HEK293 (cell line): ENCODE measurements at regions not wholly inside any gene's neighbourhood (a gene's known extent, or its start where the extent isn't known, plus 50 kb on each side); places are given as distances from the start of the nearest gene placed in this dataset.

ENCODE experiments used
- CTCF ChIA-PET: fragments of 350-600 bp; formaldehyde crosslinking; extraction: SDS; loops from one replicate; lab custom pipeline; 2021; ENCODE audit warnings: antibody characterized with exemption; lab: Yijun Ruan, JAX
- POLR2A ChIA-PET: fragments of 300-600 bp; formaldehyde crosslinking; extraction: SDS; loops from one replicate; lab custom pipeline; 2020; ENCODE audit warnings: antibody characterized with exemption, inconsistent platforms; lab: Yijun Ruan, JAX
- H3K27ac ChIP-seq: fragments of 200-500 bp; sonication (Bioruptor generic); 2 replicates; pipeline ENCODE4 v1.5.1; 2014; ENCODE audit warnings: low read depth, low read length, control low read depth, inconsistent platforms; ENCODE audit errors: extremely low read depth
- H3K36me3 ChIP-seq, 2 experiments: fragments of 200-500 bp in 1 of 2; sonication (Bioruptor generic) in 1 of 2; 1 replicate in 1 of 2; 2 replicates in 1 of 2; pipeline ENCODE4 v1.5.1; 2014 to 2017; ENCODE audit warnings: inconsistent platforms in 2 of 2, low read length in 2 of 2; ENCODE audit not compliant: control insufficient read depth in 2 of 2, insufficient read depth in 1 of 2
- H3K4me1 ChIP-seq: fragments of 200-500 bp; sonication (Bioruptor generic); 2 replicates; pipeline ENCODE4 v1.5.1; 2014; ENCODE audit warnings: mild to moderate bottlenecking, low read length, inconsistent platforms; ENCODE audit not compliant: control insufficient read depth, insufficient read depth
- H3K4me3 ChIP-seq: 2 replicates; pipeline ENCODE4 v1.5.1; 2011; ENCODE audit warnings: low read depth, mild to moderate bottlenecking, control low read depth, low read length, moderate library complexity
- H3K9me3 ChIP-seq: fragments of 200-500 bp; sonication (Bioruptor generic); 2 replicates; pipeline ENCODE4 v1.5.1; 2014; ENCODE audit warnings: low read depth, low read length, inconsistent platforms; ENCODE audit not compliant: control insufficient read depth, insufficient read depth
- GLI2 ChIP-seq: fragments of 450-650 bp; formaldehyde crosslinking; IDR thresholded peaks from 2 replicates; pipeline ENCODE4; 2017; ENCODE audit warnings: missing biosample characterization, missing genetic modification characterization, low read depth, borderline replicate concordance
- INSM2 ChIP-seq: fragments of 450-650 bp; formaldehyde crosslinking; IDR thresholded peaks from 2 replicates; pipeline ENCODE4 v1.5.1; 2016; ENCODE audit warnings: missing biosample characterization, missing genetic modification characterization
- PRDM4 ChIP-seq: fragments of 450-650 bp; formaldehyde crosslinking; IDR thresholded peaks from 2 replicates; pipeline ENCODE4 v1.5.1; 2017; ENCODE audit warnings: missing biosample characterization, missing genetic modification characterization
- SETDB1 ChIP-seq: IDR thresholded peaks from one replicate; pipeline ENCODE4 v1.6.1; 2017; ENCODE audit warnings: mild to moderate bottlenecking, low read length, moderate library complexity, mixed read lengths; ENCODE audit not compliant: insufficient read length
- TRIM28 ChIP-seq: IDR thresholded peaks from 2 replicates; pipeline ENCODE4 v1.6.1; 2011; ENCODE audit warnings: low read length, control low read depth, borderline replicate concordance
- ZBTB21 ChIP-seq: fragments of 450-650 bp; formaldehyde crosslinking; IDR thresholded peaks from 2 replicates; pipeline ENCODE4 v1.5.1; 2017; ENCODE audit warnings: missing biosample characterization, missing genetic modification characterization
- ZFP37 ChIP-seq: fragments of 450-650 bp; formaldehyde crosslinking; IDR thresholded peaks from 2 replicates; pipeline ENCODE4 v1.5.1; 2016; ENCODE audit warnings: missing biosample characterization, missing genetic modification characterization
- ZFP69B ChIP-seq: fragments of 450-650 bp; formaldehyde crosslinking; IDR thresholded peaks from 2 replicates; pipeline ENCODE4 v1.5.1; 2016; ENCODE audit warnings: missing biosample characterization, missing genetic modification characterization
- ZNF140 ChIP-seq: fragments of 450-650 bp; formaldehyde crosslinking; IDR thresholded peaks from 2 replicates; pipeline ENCODE4 v1.5.1; 2016; ENCODE audit warnings: missing biosample characterization, missing genetic modification characterization
- ZNF155 ChIP-seq: fragments of 450-650 bp; formaldehyde crosslinking; IDR thresholded peaks from 2 replicates; pipeline ENCODE4 v1.5.1; 2016; ENCODE audit warnings: missing biosample characterization, missing genetic modification characterization
- ZNF16 ChIP-seq: fragments of 450-650 bp; formaldehyde crosslinking; IDR thresholded peaks from 2 replicates; pipeline ENCODE4 v1.5.1; 2016; ENCODE audit warnings: low read depth, missing biosample characterization, missing genetic modification characterization
- ZNF266 ChIP-seq: fragments of 450-650 bp; formaldehyde crosslinking; IDR thresholded peaks from 2 replicates; pipeline ENCODE4 v1.5.1; 2016; ENCODE audit warnings: missing biosample characterization, missing genetic modification characterization, low read depth
- ZNF433 ChIP-seq: fragments of 450-650 bp; formaldehyde crosslinking; IDR thresholded peaks from 2 replicates; pipeline ENCODE4 v1.5.1; 2016; ENCODE audit warnings: missing biosample characterization, missing genetic modification characterization, low read depth
- ZNF530 ChIP-seq: fragments of 450-650 bp; formaldehyde crosslinking; IDR thresholded peaks from 2 replicates; pipeline ENCODE4 v1.5.1; 2016; ENCODE audit warnings: low read depth, missing biosample characterization, missing genetic modification characterization
- ZNF561 ChIP-seq: fragments of 450-650 bp; IDR thresholded peaks from 2 replicates; pipeline ENCODE4 v1.5.1; 2018; ENCODE audit warnings: missing biosample characterization, missing genetic modification characterization, borderline replicate concordance
- ZNF571 ChIP-seq: fragments of 450-650 bp; formaldehyde crosslinking; IDR thresholded peaks from 2 replicates; pipeline ENCODE4 v1.5.0; 2017; ENCODE audit warnings: missing biosample characterization, missing genetic modification characterization
- ZNF623 ChIP-seq: fragments of 450-650 bp; formaldehyde crosslinking; IDR thresholded peaks from 2 replicates; pipeline ENCODE4 v1.5.1; 2016; ENCODE audit warnings: missing biosample characterization, missing genetic modification characterization
- ZNF654 ChIP-seq: fragments of 450-650 bp; formaldehyde crosslinking; IDR thresholded peaks from 2 replicates; pipeline ENCODE4 v1.5.1; 2016; ENCODE audit warnings: low read depth, missing biosample characterization, missing genetic modification characterization
- ZNF658 ChIP-seq: fragments of 450-650 bp; formaldehyde crosslinking; IDR thresholded peaks from 2 replicates; pipeline ENCODE4; 2016; ENCODE audit warnings: missing biosample characterization, missing genetic modification characterization
- ZNF670 ChIP-seq: fragments of 450-650 bp; formaldehyde crosslinking; IDR thresholded peaks from 2 replicates; pipeline ENCODE4 v1.5.1; 2016; ENCODE audit warnings: missing biosample characterization, missing genetic modification characterization, low read depth
- ZNF677 ChIP-seq: fragments of 450-650 bp; IDR thresholded peaks from 2 replicates; pipeline ENCODE4 v1.5.0; 2018; ENCODE audit warnings: missing biosample characterization, mild to moderate bottlenecking, missing genetic modification characterization, moderate library complexity
- TF ChIP-seq, protein P1 (sequence below): fragments of 450-650 bp; formaldehyde crosslinking; IDR thresholded peaks from 2 replicates; pipeline ENCODE4 v1.5.1; 2016; ENCODE audit warnings: missing biosample characterization, missing genetic modification characterization
- TF ChIP-seq, protein P2 (sequence below): fragments of 450-650 bp; formaldehyde crosslinking; IDR thresholded peaks from 2 replicates; pipeline ENCODE4 v1.5.1; 2017; ENCODE audit warnings: missing biosample characterization, mild to moderate bottlenecking, missing genetic modification characterization, moderate library complexity
- TF ChIP-seq, protein P3 (sequence below): fragments of 450-650 bp; formaldehyde crosslinking; conservative IDR thresholded peaks from 2 replicates; pipeline ENCODE4 v1.5.1; 2016; ENCODE audit warnings: low read depth, missing biosample characterization, missing genetic modification characterization

GRCh38 chr1:194071205-194071604 lies 884.8 kb upstream of the B3GALT2 start:
- Histone ChIP-seq H3K9me3 (no peaks in the 10 kb centered on the region), H3K27ac (no peak overlapping the region), H3K4me1 (no peaks in the 10 kb centered on the region), H3K36me3 (no peaks in the 10 kb centered on the region), H3K4me3 (no peak overlapping the region)
- CTCF ChIA-PET: interaction anchor here (0.7 kb wide), 1 partner anchor 698 kb away, joined by 3 read pairs; no protein-coding TSS in a partner anchor
- TF ChIP-seq ZNF623 (tag by site-specific recombination): no peak
- no peak for TF ChIP-seq ZFP37 (tag by site-specific recombination)
- TF ChIP-seq, protein P1, sequence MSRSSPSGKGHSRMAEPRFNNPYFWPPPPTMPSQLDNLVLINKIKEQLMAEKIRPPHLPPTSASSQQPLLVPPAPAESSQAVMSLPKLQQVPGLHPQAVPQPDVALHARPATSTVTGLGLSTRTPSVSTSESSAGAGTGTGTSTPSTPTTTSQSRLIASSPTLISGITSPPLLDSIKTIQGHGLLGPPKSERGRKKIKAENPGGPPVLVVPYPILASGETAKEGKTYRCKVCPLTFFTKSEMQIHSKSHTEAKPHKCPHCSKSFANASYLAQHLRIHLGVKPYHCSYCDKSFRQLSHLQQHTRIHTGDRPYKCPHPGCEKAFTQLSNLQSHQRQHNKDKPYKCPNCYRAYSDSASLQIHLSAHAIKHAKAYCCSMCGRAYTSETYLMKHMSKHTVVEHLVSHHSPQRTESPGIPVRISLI: no peak
- TF ChIP-seq ZNF433 (tag by site-specific recombination): no peak
- TF ChIP-seq ZNF266 (tag by site-specific recombination): no peak
- no peak for TF ChIP-seq ZNF140 (tag by site-specific recombination)
- TF ChIP-seq, protein P2, sequence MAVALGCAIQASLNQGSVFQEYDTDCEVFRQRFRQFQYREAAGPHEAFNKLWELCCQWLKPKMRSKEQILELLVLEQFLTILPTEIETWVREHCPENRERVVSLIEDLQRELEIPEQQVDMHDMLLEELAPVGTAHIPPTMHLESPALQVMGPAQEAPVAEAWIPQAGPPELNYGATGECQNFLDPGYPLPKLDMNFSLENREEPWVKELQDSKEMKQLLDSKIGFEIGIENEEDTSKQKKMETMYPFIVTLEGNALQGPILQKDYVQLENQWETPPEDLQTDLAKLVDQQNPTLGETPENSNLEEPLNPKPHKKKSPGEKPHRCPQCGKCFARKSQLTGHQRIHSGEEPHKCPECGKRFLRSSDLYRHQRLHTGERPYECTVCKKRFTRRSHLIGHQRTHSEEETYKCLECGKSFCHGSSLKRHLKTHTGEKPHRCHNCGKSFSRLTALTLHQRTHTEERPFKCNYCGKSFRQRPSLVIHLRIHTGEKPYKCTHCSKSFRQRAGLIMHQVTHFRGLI: no peak
- no peak for TF ChIP-seq PRDM4 (tag by site-specific recombination)
- TF ChIP-seq ZFP69B (tag by site-specific recombination): no peak
- no peak for TF ChIP-seq GLI2
- no peak for TF ChIP-seq TRIM28
- no peak for TF ChIP-seq ZBTB21 (tag by site-specific recombination)
- TF ChIP-seq, all 188 proteins: peak for 0
- POLR2A ChIA-PET: no interaction called here

DNA sequence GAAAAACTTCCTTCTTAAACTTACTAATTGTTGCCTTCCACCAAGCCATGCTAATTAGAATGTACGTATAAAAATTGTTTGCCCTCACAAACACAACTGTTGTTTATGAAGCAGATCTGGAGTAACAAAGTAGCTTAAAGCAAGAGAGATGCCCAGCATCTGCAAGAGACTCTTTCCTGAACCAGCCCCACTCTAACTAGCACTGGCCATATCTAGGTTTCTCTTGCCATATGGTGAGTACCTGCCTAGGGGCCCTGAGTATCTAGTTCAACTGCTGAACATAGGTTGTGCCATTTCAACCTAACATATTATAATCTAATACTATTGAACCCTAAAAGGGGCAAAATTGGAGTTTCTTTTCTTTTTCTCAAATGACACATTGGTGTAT lies 883.4 kb upstream of the B3GALT2 start:
- CTCF ChIA-PET: interaction anchor here (0.6 kb wide), 1 partner anchor 276 kb away, joined by 3 read pairs; no protein-coding TSS in a partner anchor
- POLR2A ChIA-PET: no interaction called here
- TF ChIP-seq ZNF530 (tag by site-specific recombination) (no peak), ZNF571 (tag by site-specific recombination) (no peak), INSM2 (tag by site-specific recombination) (no peak), ZNF658 (tag by site-specific recombination) (no peak), ZNF266 (tag by site-specific recombination) (no peak), ZNF16 (tag by site-specific recombination) (no peak), ZNF670 (no peak), SETDB1 (no peak), ZNF561 (no peak), ZNF155 (tag by site-specific recombination) (no peak), ZNF433 (tag by site-specific recombination) (no peak), ZNF654 (no peak), ZNF677 (no peak)
- TF ChIP-seq, protein P1: no peak
- TF ChIP-seq, protein P3, sequence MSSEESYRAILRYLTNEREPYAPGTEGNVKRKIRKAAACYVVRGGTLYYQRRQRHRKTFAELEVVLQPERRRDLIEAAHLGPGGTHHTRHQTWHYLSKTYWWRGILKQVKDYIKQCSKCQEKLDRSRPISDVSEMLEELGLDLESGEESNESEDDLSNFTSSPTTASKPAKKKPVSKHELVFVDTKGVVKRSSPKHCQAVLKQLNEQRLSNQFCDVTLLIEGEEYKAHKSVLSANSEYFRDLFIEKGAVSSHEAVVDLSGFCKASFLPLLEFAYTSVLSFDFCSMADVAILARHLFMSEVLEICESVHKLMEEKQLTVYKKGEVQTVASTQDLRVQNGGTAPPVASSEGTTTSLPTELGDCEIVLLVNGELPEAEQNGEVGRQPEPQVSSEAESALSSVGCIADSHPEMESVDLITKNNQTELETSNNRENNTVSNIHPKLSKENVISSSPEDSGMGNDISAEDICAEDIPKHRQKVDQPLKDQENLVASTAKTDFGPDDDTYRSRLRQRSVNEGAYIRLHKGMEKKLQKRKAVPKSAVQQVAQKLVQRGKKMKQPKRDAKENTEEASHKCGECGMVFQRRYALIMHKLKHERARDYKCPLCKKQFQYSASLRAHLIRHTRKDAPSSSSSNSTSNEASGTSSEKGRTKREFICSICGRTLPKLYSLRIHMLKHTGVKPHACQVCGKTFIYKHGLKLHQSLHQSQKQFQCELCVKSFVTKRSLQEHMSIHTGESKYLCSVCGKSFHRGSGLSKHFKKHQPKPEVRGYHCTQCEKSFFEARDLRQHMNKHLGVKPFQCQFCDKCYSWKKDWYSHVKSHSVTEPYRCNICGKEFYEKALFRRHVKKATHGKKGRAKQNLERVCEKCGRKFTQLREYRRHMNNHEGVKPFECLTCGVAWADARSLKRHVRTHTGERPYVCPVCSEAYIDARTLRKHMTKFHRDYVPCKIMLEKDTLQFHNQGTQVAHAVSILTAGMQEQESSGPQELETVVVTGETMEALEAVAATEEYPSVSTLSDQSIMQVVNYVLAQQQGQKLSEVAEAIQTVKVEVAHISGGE (tag by site-specific recombination): no peak

More for the DNA sequence above, 883.4 kb upstream of the B3GALT2 start:
- Histone ChIP-seq H3K9me3 (no peaks in the 10 kb centered on the region), H3K27ac (no peak overlapping the region), H3K4me3 (no peak overlapping the region), H3K36me3 (no peaks in the 10 kb centered on the region), H3K4me1 (no peaks in the 10 kb centered on the region)
